ENCODE measurements at regions not wholly inside any gene's neighbourhood (a gene's known extent, or its start where the extent isn't known, plus 50 kb on each side); places are given as distances from the start of the nearest gene placed in this dataset.
"Not testable (repeated sequence)": the region's sequence is repeated elsewhere in the genome, so short reads cannot be mapped to it uniquely, and the experiment has no call there.

DNA sequence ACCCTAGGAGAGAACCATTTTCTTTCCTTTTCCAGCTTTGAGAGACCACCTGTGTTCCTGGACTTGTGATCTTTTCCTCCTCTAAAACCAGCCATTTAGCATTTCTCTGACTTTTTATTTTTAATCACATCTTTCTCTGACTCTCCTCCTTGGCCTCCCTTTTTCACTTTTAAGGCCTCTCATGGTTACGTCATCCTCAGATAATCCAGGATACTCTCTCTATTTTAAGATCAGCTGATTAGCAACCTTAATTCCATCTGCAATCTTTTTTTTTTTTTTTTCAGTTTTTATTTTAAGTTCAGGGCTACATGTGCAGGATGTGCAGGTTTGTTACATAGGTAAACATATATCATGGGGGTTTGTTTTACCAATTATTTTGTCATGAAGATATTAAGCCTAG is 54.0 kb downstream of the RFPL4B start:
- DNase-seq (ENCODE audit: low spot score): no peak

DNA sequence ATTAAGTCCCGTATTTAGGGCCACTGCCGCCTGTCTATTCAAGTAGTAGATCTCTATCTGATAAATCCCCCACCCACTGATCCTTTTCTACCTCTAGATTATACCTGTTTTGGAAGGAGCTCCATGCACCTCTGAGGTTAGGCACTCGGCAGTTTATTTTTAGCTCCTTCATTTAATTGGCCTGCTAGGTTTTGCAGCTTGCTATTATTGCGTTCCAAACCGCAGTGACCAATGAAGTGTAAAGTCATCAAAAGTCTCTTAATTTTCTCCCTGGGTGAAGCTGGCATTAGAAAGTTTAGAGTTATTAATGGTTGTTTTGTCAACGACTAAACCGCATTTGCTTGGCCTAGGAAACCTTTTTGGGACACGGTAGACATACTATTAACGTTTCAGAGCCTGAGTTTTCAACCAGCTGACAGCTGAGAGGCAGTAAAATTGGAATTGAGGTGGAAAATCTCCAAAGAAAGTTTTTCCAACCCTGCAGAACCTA is 60.0 kb downstream of the RFPL4B start:
- DNase-seq (ENCODE audit: low spot score): no peak

DNA sequence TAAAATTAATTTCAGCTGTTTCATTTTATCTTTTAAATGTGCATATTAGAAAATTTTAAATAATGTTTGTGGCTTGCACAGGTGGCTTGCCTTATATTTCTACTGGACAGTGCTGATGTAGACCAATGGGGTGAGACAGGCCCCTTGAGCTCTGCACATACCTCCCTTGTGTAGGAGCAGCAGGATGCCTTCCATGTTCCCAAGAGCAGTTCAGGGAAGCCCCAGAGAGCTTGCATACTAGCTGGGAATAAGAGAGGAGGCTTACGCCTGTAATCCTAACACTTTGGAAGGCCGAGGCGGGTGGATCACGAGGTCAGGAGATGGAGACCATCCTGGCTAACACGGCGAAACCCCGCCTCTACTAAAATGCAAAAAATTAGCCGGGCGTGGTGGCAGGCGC is 61.4 kb downstream of the RFPL4B start:
- DNase-seq (ENCODE audit: low spot score): no peak

DNA sequence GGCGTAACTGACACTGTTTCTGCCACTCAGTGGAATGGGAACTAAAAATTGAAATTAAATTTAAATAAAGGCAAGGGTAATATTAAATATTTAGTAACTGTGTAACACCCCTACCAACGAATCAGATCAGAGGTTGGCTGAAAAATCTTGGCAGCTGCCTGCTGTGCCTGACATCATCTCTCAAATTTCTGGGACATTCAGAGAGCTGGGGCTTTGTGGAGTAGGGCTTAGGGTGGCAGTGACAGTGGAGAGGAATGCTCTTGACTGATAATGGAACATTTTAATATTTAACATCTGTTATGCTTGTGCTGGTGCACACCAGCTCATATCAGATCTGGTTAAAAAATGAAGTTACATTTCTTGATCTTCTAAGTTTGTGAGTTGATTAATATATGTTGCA is 62.2 kb downstream of the RFPL4B start:
- no peak for DNase-seq (ENCODE audit: low spot score)

DNA sequence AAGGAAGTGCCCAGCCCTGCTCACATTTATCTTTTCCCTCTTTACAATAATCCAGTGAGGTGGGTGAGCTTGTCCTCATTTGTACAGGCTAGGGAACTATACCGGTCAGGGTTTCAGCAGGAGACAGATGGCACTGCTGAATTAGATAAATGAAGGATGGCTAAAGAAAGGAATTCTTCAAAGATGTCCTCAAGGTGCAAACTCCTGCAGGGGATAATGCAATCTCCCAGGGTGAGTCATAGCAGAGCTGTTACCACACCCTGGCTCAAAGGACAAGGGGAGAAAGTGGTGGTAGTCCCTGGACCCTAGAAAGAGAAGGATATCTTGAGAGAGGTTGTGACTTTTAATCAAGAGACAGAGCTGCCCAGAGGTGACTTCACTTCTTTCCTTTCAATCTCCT is 66.7 kb downstream of the RFPL4B start:
- no peak for DNase-seq (ENCODE audit: low spot score)

DNA sequence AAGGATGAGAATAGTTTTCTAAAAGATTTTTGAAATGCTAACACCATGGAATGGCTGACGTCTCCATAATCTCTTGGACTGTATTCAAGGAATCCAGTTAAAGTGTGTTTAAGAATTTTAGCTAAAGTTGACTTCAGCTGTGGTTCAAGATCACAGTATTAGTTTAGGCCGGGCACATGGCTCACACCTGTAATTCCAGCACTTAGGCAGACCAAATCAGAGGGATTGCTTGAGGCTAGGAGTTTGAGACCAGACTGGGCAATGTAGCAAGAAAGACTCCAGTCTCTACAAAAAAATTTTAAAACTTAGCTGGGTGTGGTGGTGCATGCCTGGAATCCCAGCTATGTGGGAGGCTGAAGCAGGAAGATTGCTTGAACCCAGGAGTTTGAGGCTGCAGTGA is 68.2 kb downstream of the RFPL4B start:
- DNase-seq (ENCODE audit: low spot score): no peak

DNA sequence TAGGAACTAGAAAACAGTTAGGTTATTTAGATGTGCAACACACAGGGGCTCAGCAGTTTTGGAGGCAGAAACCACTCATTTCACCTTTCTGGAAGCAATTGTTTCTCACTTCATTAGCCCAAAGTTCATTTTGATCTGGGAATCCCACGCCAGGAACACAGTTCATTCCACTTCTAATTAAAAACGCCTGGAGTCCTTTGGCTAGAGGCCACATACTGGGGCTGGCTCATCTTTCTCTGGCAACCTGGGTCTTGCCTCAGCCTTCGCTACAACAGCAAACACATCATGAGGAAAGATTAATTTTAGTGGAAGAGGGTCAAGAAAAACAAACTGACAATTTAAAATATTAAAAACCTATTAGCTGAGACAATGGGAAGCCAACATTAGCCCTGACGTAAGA is 69.7 kb downstream of the RFPL4B start:
- DNase-seq (ENCODE audit: low spot score): no peak

DNA sequence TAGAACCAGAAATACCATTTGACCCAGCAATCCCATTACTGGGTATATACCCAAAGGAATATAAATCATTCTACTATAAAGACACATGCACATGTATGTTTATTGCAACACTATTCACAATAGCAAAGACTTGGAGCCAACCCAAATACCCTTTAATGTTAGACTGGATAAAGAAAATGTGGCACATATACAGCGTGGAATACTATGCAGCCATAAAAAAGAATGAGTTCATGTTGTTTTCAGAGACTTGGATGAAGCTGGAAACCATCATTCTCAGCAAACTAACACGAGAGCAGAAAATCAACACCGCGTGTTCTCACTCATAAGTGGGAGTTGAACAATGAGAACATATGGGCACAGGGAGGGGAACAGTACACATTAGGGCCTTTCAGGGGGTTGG is 79.9 kb downstream of the RFPL4B start:
- not testable (repeated sequence) for DNase-seq (ENCODE audit: low spot score)

DNA sequence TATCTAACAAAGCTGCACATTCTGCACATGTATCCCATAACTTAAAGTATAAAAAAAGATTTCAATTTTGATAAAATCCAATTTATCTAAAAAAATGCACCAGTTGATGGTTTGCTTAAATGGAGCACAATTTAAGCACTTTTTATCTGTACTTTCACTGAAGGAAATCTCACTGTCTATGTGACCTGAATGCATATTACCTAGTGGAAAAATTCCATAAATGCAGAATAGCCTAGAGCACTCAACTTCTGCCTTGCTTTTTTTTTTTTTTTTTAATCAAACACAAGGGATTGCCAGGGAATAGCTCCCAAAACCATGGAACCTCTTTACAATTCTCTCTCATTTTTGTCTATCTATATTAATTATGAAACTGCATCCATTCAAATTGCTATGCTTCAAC is 80.4 kb downstream of the RFPL4B start:
- no peak for DNase-seq (ENCODE audit: low spot score)

DNA sequence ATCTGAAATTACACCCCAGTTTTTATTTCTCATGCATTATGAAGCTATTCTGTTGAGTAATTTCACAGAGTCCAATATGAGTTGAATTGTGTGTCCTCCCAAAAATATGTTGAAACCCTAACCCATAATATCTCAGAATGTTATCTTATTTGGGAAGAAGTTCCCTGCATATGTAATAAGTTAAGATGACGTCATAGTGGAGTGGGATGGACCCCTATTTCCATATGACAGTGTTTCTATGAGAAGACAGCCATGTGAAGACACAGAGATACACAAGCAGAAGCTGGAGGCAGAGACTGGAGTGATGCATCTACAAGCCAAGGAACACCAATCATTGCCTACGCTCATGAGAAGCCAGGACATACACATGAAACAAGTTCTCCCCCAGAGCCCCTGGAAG is 81.3 kb downstream of the RFPL4B start:
- no peak for DNase-seq (ENCODE audit: low spot score)

DNA sequence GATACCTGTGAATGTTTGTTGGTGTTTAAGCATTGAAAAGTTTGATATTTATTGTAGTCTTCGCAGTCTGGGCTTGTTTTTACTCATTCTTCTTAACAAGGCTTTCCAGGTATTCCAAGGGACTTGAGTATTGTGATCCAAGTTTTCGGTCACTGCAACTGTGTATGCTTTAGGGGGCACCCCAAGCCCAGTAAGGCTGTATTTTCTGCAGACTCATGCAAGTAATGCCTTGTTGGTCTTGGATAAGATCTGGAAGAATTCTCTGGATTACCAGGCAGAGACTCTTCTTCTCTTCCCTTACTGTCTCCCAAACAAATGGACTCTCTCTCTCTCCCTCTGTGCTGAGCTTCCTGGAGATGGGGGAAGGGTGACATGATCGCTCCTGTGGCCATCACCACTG is 82.1 kb downstream of the RFPL4B start:
- no peak for DNase-seq (ENCODE audit: low spot score)

DNA sequence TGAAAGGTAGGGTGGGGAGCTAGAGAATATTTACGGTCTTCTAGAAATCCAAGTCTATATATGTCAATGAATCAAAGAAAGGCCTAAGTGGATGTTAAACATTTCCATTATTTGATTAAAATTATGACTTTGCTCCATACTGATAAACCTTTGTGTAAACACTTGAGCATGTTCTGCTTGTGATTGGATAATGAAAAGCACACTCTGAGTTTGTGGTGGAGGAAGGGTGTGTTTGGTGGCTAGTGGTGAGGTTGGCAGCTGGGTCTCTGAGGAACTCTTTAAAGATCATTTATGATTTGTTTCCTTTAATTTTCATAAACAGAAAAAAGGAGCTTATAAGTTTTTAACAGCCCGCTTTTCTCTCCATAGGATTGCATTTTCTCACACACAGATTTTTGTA is 84.7 kb downstream of the RFPL4B start:
- no peak for DNase-seq (ENCODE audit: low spot score)

DNA sequence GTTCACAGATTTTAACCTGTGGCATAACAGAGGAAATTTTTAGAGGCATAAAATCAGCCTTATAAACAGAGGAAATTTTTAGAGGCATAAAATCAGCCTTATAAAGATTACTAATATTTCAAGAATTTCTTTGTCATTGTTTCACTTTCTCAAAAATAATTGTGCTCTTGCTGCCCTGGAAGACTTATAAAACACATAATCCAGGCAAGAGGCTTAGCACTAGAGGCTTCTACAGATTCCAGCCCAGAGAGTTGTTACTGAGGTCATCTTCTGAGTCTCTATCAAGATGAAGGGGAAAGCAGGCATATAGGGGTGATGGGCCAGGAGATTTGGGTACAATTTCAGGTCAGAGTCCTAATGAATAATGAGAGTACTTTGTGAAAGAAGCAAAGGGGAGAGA is 85.7 kb downstream of the RFPL4B start:
- no peak for DNase-seq (ENCODE audit: low spot score)

DNA sequence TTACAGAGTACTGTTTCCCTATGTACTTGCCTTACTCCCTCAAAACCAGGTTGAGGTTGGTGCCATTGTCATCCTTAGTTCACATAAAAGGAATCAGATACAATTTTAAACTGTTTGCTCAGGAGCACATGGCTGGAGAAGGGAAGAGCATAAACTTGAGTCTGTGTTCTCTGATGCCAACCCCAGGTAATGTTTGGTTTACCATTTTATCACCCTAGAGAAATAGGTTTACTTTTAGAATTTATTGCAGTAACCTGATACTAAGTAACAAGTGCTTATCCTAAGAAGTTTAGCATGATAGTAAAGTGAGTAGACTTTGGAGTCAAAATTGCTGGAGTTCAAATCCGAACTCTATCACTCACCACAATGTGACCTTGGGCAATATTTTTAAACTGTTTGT is 86.3 kb downstream of the RFPL4B start:
- DNase-seq (ENCODE audit: low spot score): no peak

DNA sequence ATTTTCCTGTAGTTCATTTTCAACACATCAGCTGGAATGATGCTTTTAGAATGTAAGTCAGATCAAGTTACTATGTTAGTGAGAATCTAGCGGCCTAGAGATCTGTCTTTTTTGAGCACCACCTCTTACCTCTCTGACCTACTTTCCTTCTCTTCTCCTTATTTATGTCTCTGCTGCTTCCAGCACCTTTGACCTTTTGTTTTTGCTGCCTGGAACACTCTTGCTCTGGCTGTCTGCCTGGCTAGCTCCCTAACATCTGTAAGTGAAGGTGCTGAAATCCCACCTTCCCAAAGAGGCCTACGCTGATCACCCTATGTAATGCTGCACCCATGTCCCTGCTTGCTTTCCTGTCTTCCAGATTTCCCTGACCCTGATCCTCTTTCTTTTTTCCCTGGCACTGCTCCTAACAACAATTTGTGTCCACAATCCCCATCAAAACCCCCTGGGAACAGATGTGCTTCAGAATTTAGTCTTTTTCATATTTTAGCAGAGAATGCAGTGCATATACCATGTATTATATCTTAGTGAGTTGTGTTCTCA is 87.8 kb downstream of the RFPL4B start:
- DNase-seq (ENCODE audit: low spot score): no peak

DNA sequence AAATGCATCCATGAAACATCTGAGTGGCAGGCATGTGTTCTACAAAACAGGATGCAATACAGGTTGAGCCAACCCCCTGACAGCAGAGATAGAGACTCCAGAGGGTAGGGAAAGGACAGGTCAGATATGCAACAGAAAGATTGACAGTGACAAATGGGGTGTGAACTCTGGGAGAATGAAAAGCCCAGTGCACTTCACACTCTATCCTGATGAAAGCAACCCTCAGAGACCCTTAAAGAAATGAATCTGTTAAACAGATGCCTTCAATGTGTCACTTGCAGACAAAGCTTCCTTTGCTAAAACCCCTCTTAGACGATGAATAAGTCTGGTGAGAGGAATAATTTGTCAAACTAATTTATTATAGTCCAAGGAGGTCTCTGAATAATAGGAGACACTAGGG is 89.9 kb downstream of the RFPL4B start:
- no peak for DNase-seq (ENCODE audit: low spot score)

DNA sequence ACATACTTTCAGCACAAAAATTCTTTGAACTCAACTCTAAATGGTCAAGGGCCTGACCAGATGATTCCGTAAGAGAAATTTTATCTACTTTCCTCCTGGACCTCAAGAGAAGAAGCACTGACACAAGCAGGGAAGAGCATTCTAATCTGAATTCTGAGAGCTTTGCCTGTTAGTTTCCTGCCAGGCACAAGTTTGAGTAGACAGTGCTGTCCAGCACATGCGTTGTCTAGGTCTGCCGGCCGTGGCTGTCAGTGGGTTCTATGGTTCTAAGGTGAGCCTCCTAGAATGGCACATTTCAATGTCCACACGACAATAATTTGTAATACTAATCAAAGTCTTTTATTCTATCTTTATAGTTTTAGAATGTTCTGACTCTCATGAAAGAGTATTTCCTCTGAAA is 91.9 kb downstream of the RFPL4B start:
- DNase-seq (ENCODE audit: low spot score): no peak

DNA sequence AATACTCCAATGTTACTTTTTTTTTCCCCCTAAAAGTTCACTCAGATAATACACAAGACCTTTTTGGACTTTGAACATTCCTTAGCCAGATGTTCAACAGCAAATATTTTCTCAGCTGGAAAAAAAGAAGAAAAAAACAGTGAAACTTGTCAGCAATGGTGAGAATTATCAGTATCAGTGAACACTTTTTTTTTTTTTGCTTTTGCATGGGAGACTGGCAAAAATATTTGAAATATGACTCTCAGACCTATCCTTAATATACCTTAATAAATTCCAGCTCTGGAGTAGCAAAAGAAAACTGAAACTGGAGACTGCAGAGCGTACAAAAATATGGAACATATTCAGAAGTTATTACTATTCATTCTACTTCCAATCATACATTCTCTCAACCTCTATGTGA is 92.3 kb downstream of the RFPL4B start:
- no peak for DNase-seq (ENCODE audit: low spot score)

DNA sequence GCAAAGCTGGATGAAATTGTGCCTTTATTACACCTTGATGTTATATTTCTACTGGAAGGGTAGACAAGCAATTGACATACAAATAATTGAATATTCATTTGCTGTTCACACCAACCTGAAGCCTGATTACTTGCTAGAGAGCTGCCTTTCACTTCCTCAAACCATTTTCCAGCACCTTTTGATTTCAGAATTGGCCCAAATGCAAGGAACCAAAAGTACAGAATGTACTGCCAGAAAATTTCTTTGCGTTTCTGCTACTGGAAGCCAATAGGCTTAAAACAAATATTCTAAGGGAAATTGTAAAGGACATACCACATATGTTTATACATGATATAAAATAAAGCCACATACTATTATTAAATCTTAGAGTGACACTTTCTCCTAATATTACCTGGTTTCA is 94.5 kb downstream of the RFPL4B start:
- no peak for DNase-seq (ENCODE audit: low spot score)

DNA sequence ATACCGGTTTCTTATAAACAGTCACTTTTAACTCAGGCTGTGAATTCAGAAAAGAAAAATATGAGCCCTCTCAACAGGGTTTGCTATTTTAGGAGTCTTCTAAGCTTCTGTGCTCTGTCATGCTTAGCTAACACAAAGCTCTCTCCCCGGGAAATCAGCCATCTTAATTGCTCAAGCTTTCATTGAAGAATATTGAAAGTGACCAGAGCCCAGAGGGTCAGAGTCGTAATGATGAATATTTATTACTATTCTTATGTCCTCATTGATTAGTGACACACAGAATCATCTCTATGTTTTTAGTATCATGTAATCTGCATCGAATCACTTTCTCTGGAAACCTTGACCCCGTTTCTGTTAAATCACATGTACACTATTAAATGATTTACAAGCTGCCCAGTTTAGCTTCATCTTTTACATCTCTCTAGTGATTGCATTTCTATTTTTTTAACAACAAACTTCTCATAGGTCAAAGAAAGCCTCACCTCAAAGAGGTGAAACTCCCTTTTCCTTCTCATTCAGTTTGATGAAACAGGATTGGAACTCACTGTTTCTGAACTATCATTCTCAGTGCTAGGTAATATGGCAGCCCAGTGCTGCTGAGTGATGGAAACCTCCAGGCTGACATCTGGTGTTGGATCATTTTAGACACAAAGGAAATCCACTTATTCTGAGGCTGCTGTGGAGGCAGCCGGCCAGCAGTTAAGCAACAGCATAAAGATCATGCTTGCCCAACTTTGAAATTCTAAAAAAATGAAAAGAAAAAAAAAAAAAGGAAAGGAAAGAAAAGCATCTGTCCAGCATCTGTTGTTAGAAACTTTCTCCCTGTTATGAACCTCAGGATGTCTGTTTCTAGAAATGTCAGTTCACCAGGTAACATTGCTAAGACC is 96.3 kb downstream of the RFPL4B start:
- no peak for DNase-seq (ENCODE audit: low spot score)

DNA sequence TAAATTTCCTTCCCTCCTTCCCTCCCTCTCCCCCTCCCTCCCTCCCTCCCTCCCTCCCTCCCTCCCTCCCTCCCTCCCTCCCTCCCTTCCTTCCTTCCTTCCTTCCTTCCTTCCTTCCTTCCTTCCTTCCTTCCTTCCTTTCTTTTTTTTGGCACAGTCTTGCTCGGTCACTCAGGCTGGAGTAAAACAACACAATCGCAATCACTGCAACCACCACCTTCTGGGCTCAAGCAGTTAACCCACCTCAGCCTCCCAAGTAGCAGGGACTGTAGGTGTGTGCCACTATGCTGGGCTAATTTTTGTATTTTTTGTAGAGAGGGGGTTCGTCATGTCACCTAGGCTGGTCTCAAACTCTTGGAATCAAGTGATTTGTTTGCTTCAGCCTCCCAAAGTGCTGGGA is 101.7 kb downstream of the RFPL4B start:
- not testable (repeated sequence) for DNase-seq (ENCODE audit: low spot score)

DNA sequence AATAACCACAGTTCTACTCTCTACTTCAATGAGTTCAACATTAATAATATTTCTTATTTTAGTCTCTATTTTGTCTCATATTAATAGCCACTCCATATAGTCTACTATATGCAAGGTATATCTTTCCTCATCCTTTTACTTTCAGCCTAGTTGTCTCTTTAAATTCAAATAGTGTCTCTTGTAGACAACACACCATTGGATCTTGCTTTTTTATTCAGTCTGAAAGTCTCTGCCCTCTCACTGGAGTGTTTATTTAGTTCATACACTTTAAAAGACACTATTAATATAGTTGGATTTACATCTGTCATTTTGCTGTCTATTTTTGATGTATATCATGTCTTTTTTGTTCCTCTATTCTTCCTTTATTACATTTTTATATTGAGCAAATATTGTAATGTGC is 103.5 kb downstream of the RFPL4B start:
- no peak for DNase-seq (ENCODE audit: low spot score)

DNA sequence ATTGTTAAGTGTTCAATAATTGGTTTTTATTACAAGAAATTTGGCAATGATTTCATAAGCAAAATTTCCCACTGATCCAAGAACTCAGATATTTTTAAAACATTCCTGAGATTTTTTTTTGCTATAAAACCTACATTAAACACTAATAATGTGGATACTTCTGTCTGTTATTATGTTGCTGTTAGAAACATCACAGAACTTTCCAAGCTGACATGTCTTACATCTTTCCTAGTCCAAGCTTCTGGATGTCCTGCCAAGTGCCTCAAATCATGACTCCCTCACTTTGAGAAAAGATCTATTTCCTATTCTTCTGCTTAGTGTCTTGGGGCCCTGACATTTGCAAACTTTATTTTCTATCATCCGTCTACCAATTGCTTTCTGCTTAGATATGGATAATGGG is 110.8 kb downstream of the RFPL4B start:
- no peak for DNase-seq (ENCODE audit: low spot score)

DNA sequence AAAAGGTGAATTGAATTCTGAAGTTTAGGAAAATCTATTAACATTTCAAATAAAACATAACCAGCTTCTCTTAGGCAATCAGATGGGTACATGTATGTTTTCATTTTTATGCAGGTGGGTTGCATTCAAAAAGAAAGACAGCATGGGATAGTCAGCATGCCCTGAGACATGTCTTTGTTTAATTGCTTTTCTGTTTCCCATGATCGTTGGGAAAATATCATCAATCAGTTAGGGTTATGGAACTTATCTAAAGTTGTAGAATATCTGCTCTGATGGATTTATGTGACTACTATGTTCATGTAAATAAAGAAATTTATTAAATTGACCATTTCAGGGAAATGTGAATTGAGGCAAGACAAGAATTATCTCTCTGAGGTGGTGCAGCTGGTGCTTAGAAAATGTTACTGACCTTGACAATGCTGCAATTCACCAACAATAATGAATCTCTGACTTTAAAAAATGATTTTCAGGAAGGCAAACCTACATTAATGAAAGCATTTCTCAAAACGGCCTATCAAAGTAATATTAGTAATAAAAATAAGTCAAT is 112.7 kb downstream of the RFPL4B start:
- no peak for DNase-seq (ENCODE audit: low spot score)
